H1 (cell line): ENCODE measurements at regions not wholly inside any gene's neighbourhood (a gene's known extent, or its start where the extent isn't known, plus 50 kb on each side); places are given as distances from the start of the nearest gene placed in this dataset.

ENCODE experiments used
- CTCF ChIA-PET: fragments of 300-600 bp; sonication (Branson Sonifier 250); formaldehyde crosslinking; loops from one replicate; lab custom pipeline; 2021; ENCODE audit not compliant: partially characterized antibody; lab: Charles Lee
- POLR2A ChIA-PET: fragments of 300-600 bp; sonication (Branson Sonifier 250); formaldehyde crosslinking; loops from one replicate; lab custom pipeline; 2021; ENCODE audit warnings: inconsistent platforms; ENCODE audit not compliant: partially characterized antibody; lab: Charles Lee
- DNase-seq, 2 experiments: peaks; one replicate each; pipeline versions ENCODE4 v3.0.0 to v3.0.0-alpha.2; 2010 to 2022; ENCODE audit warnings: low spot score in 2 of 2, low read depth in 1 of 2, mixed read lengths in 1 of 2
- FAIRE-seq: peaks from 2 replicates; lab custom pipeline; 2011; peaks lifted over from hg19 to GRCh38; lab: Jason Lieb, UNC
- H2AFZ ChIP-seq: 2 replicates; pipeline ENCODE4 v1.8.1; 2012; ENCODE audit warnings: low read length, inconsistent platforms
- H2AK5ac ChIP-seq: 2 replicates; pipeline ENCODE4 v1.6.1; 2013; ENCODE audit warnings: low read depth, low read length
- H2BK120ac ChIP-seq: replicated peaks from 2 replicates; pipeline ENCODE3; 2013; ENCODE audit warnings: low read depth, low read length, inconsistent platforms
- H2BK12ac ChIP-seq: 2 replicates; pipeline ENCODE4 v1.6.1; 2013; ENCODE audit warnings: low read depth, low read length
- H2BK15ac ChIP-seq: 2 replicates; pipeline ENCODE4 v1.6.1; 2013; ENCODE audit warnings: low read length
- H2BK20ac ChIP-seq: 2 replicates; pipeline ENCODE4 v1.6.1; 2013; ENCODE audit warnings: low read length
- H2BK5ac ChIP-seq: 2 replicates; pipeline ENCODE4 v1.6.1; 2013; ENCODE audit warnings: low read depth, low read length
- H3K14ac ChIP-seq: 2 replicates; pipeline ENCODE4 v1.6.1; 2013; ENCODE audit warnings: inconsistent platforms; ENCODE audit not compliant: insufficient read length
- H3K18ac ChIP-seq: 2 replicates; pipeline ENCODE4 v1.6.1; 2013; ENCODE audit warnings: low read length; ENCODE audit errors: extremely low read depth
- H3K23ac ChIP-seq: 2 replicates; pipeline ENCODE4 v1.6.1; 2013; ENCODE audit warnings: inconsistent platforms; ENCODE audit not compliant: insufficient read length
- H3K23me2 ChIP-seq: 2 replicates; pipeline ENCODE4 v1.6.1; 2013; ENCODE audit warnings: low read depth, low read length
- H3K27ac ChIP-seq: 2 replicates; pipeline ENCODE4 v1.6.1; 2011; ENCODE audit warnings: low read depth, low read length, inconsistent platforms
- H3K27me3 ChIP-seq, 4 experiments: replicated peaks in 1 of 4; 1 replicate in 1 of 4; 2 replicates in 3 of 4; pipeline versions ENCODE4 v1.6.1 to v1.8.1; 2011 to 2013; ENCODE audit warnings: low read length in 3 of 4, mild to moderate bottlenecking in 3 of 4, inconsistent platforms in 2 of 4, mixed read lengths in 2 of 4, moderate library complexity in 1 of 4; ENCODE audit not compliant: control insufficient read depth in 3 of 4, insufficient read depth in 3 of 4; ENCODE audit errors: extremely low read depth in 1 of 4
- H3K36me3 ChIP-seq, 4 experiments: 2 replicates each; pipeline versions ENCODE4 v1.6.1 to v1.8.1; 2011 to 2013; ENCODE audit warnings: mild to moderate bottlenecking in 4 of 4, low read length in 3 of 4, moderate library complexity in 2 of 4, control low read depth in 1 of 4, inconsistent platforms in 1 of 4; ENCODE audit not compliant: insufficient read depth in 4 of 4, control insufficient read depth in 2 of 4
- H3K4ac ChIP-seq: replicated peaks from 2 replicates; pipeline ENCODE3; 2013; ENCODE audit warnings: low read length, low read depth, mixed read lengths, inconsistent platforms; ENCODE audit not compliant: insufficient read length
- H3K4me1 ChIP-seq, 4 experiments: replicated peaks in 1 of 4; 1 replicate in 1 of 4; 2 replicates in 3 of 4; pipeline versions ENCODE4 v1.6.1 to v1.8.1; 2011 to 2013; ENCODE audit warnings: low read length in 3 of 4, inconsistent platforms in 2 of 4, mixed read lengths in 1 of 4; ENCODE audit not compliant: insufficient read depth in 4 of 4, control insufficient read depth in 3 of 4
- H3K4me2 ChIP-seq, 2 experiments: 2 replicates each; pipeline versions ENCODE4 v1.6.1 to v1.8.1; 2011 to 2013; ENCODE audit warnings: low read depth in 2 of 2, low read length in 2 of 2, control low read depth in 1 of 2, inconsistent platforms in 1 of 2, mild to moderate bottlenecking in 1 of 2; ENCODE audit not compliant: insufficient read depth in 1 of 2
- H3K4me3 ChIP-seq, 4 experiments: fragments of 200-600, 300-600 bp in 1 of 4; sonication (generic), shearing (Covaris generic), sonication (Bioruptor Twin) in 1 of 4; 2 replicates each; pipeline versions ENCODE4 v1.5.1 to v1.8.1; 2011 to 2016; ENCODE audit warnings: low read length in 4 of 4, low read depth in 3 of 4, control low read depth in 2 of 4, inconsistent platforms in 2 of 4, mild to moderate bottlenecking in 2 of 4, mixed read lengths in 1 of 4, moderate library complexity in 1 of 4; ENCODE audit not compliant: insufficient read depth in 2 of 4; ENCODE audit errors: extremely low read depth in 1 of 4
- H3K56ac ChIP-seq: replicated peaks from 2 replicates; pipeline ENCODE3; 2013; ENCODE audit warnings: low read depth, mild to moderate bottlenecking, mixed read lengths, low read length, inconsistent platforms; ENCODE audit not compliant: insufficient read length
- H3K79me1 ChIP-seq: 2 replicates; pipeline ENCODE4 v1.6.1; 2013; ENCODE audit warnings: low read depth, low read length, control low read depth
- H3K79me2 ChIP-seq, 2 experiments: 2 replicates each; pipeline versions ENCODE4 v1.6.1 to v1.8.1; 2012 to 2013; ENCODE audit warnings: low read length in 2 of 2, mild to moderate bottlenecking in 2 of 2, inconsistent platforms in 1 of 2; ENCODE audit not compliant: insufficient read depth in 2 of 2, control insufficient read depth in 1 of 2
- H3K9ac ChIP-seq, 4 experiments: replicated peaks in 1 of 4; 1 replicate in 1 of 4; 2 replicates in 3 of 4; pipeline versions ENCODE4 v1.6.1 to v1.8.1; 2011 to 2013; ENCODE audit warnings: low read depth in 3 of 4, low read length in 3 of 4, control low read depth in 2 of 4, mild to moderate bottlenecking in 2 of 4, moderate library complexity in 2 of 4, inconsistent platforms in 1 of 4; ENCODE audit errors: extremely low read depth in 1 of 4
- H3K9me3 ChIP-seq, 2 experiments: 2 replicates each; pipeline versions ENCODE4 v1.6.1 to v1.8.1; 2012 to 2013; ENCODE audit warnings: mild to moderate bottlenecking in 2 of 2, moderate library complexity in 2 of 2, control low read depth in 1 of 2, inconsistent platforms in 1 of 2, low read depth in 1 of 2, low read length in 1 of 2, mixed read lengths in 1 of 2; ENCODE audit not compliant: insufficient read depth in 2 of 2
- H4K20me1 ChIP-seq, 2 experiments: replicated peaks in 1 of 2; 2 replicates each; pipeline versions ENCODE3 to v1.8.1; 2011 to 2013; ENCODE audit warnings: inconsistent platforms in 2 of 2, low read length in 2 of 2, mild to moderate bottlenecking in 1 of 2; ENCODE audit not compliant: insufficient read depth in 2 of 2, control insufficient read depth in 1 of 2
- H4K5ac ChIP-seq: 2 replicates; pipeline ENCODE4 v1.6.1; 2013; ENCODE audit warnings: low read length, low read depth, mixed read lengths, inconsistent platforms; ENCODE audit not compliant: insufficient read length
- H4K8ac ChIP-seq: 2 replicates; pipeline ENCODE4 v1.8.0; 2013; ENCODE audit warnings: mild to moderate bottlenecking, moderate library complexity, low read length, inconsistent platforms; ENCODE audit not compliant: insufficient read depth; ENCODE audit errors: extremely low read depth
- H4K91ac ChIP-seq: replicated peaks from 2 replicates; pipeline ENCODE3; 2013; ENCODE audit warnings: low read length, mixed read lengths, inconsistent platforms; ENCODE audit not compliant: insufficient read length
- BACH1 ChIP-seq: IDR thresholded peaks from 2 replicates; pipeline ENCODE4 v1.6.1; 2012; ENCODE audit warnings: low read length, improper control_type of control experiment
- BCL11A ChIP-seq, 2 experiments: IDR thresholded peaks; one replicate each; pipeline ENCODE4 v1.6.1; 2011; ENCODE audit warnings: low read depth in 2 of 2, low read length in 2 of 2, mild to moderate bottlenecking in 2 of 2
- CEBPB ChIP-seq: IDR thresholded peaks from 2 replicates; pipeline ENCODE4 v1.6.1; 2012; ENCODE audit warnings: low read depth, low read length
- EP300 ChIP-seq, 2 experiments: IDR thresholded peaks; 1 replicate in 1 of 2; 2 replicates in 1 of 2; pipeline ENCODE4 v1.6.1; 2011 to 2012; ENCODE audit warnings: low read depth in 2 of 2, low read length in 2 of 2, mild to moderate bottlenecking in 2 of 2, borderline replicate concordance in 1 of 2, inconsistent platforms in 1 of 2, moderate library complexity in 1 of 2
- EZH2 ChIP-seq: fragments of 200-600 bp; sonication (generic); IDR thresholded peaks from 2 replicates; pipeline ENCODE4 v1.7.1; 2012; ENCODE audit warnings: low read depth, mild to moderate bottlenecking, moderate library complexity, low read length, inconsistent platforms; ENCODE audit not compliant: severe bottlenecking
- GABPA ChIP-seq: IDR thresholded peaks from 2 replicates; pipeline ENCODE4 v1.6.1; 2011; ENCODE audit warnings: mild to moderate bottlenecking, low read length, moderate library complexity, borderline replicate concordance; ENCODE audit not compliant: insufficient read depth
- HDAC2 ChIP-seq, 2 experiments: fragments of 300-600 bp in 1 of 2; sonication (generic) in 1 of 2; IDR thresholded peaks; 2 replicates each; pipeline ENCODE4 v1.6.1; 2011 to 2012; ENCODE audit warnings: low read depth in 2 of 2, low read length in 2 of 2, mild to moderate bottlenecking in 2 of 2, moderate library complexity in 2 of 2, borderline replicate concordance in 1 of 2, inconsistent platforms in 1 of 2
- NANOG ChIP-seq: IDR thresholded peaks from 2 replicates; pipeline ENCODE4 v1.6.1; 2011; ENCODE audit warnings: low read length, low read depth, mild to moderate bottlenecking, inconsistent platforms; ENCODE audit not compliant: insufficient read depth, poor library complexity, severe bottlenecking
- RBBP5 ChIP-seq: IDR thresholded peaks from 2 replicates; pipeline ENCODE4 v1.7.1; 2012; ENCODE audit warnings: low read depth, mild to moderate bottlenecking, inconsistent platforms, low read length, moderate library complexity, borderline replicate concordance
- SRF ChIP-seq: IDR thresholded peaks from 2 replicates; pipeline ENCODE4 v1.6.1; 2011; ENCODE audit warnings: mild to moderate bottlenecking, low read depth, low read length, moderate library complexity
- WGBS, 2 experiments: shearing (Covaris generic) in 1 of 2; methylation state at CpG; one replicate each; pipeline versions ENCODE4 v1.1.6 to v1.1.7; 2013 to 2015; ENCODE audit warnings: low lambda C conversion rate in 2 of 2, mixed read lengths in 2 of 2, inconsistent platforms in 1 of 2, low coverage in 1 of 2, missing lambda C conversion rate in 1 of 2; ENCODE audit not compliant: insufficient replicate concordance in 2 of 2, insufficient coverage in 1 of 2, insufficient read length in 1 of 2; ENCODE audit errors: extremely low coverage in 1 of 2, missing lambda C conversion rate in 1 of 2; 5-methylcytosine and 5-hydroxymethylcytosine counted together

GRCh38 chr2:78715293-78715692, 310.2 kb upstream of the REG3G start:
- no peak overlapping the region for H3K18ac ChIP-seq
- H2BK120ac ChIP-seq, result no peak overlapping the region
- no peaks in the 10 kb centered on the region for H3K79me2 ChIP-seq
- DNase-seq, result no peak
- no peak overlapping the region for H4K8ac ChIP-seq
- no peaks in the 10 kb centered on the region; the same call in 1 of the 2 replicates for H3K23me2 ChIP-seq
- ChIA-PET CTCF (no interaction called here), POLR2A (no interaction called here)
- H2AK5ac ChIP-seq, result no peak overlapping the region
- TF ChIP-seq GABPA (no peak), RBBP5 (no peak), NANOG (no peak), HDAC2 (IDR thresholded peaks at IDR 0.05; ENCODE audit: borderline replicate concordance in 1 of 2, low read depth in 2 of 2, low read length in 2 of 2) (no peak), EP300 (IDR thresholded peaks at IDR 0.05; ENCODE audit: borderline replicate concordance in 1 of 2, low read depth in 2 of 2, low read length in 2 of 2) (no peak), CEBPB (no peak), BCL11A (IDR thresholded peaks at IDR 0.05; ENCODE audit: low read depth in 2 of 2, low read length in 2 of 2) (no peak), SRF (no peak), EZH2 (no peak), BACH1 (no peak)
- no peak overlapping the region for H4K91ac ChIP-seq
- no peaks in the 10 kb centered on the region for H4K20me1 ChIP-seq
- H2BK15ac ChIP-seq, result no peak overlapping the region
- no peak overlapping the region for H3K9ac ChIP-seq
- no peaks in the 10 kb centered on the region for H3K27me3 ChIP-seq
- 91% methylated on average over 3 of the region's 3 CpGs; no CpG with 5 or more reads in 1 of the 2 experiments for WGBS, 2 experiments
- H3K56ac ChIP-seq, result no peak overlapping the region
- no peaks in the 10 kb centered on the region for H3K79me1 ChIP-seq
- H3K4me3 ChIP-seq, result no peak overlapping the region
- no peak overlapping the region for H3K14ac ChIP-seq
- H2AFZ ChIP-seq, result no peak overlapping the region
- no peaks in the 10 kb centered on the region for H3K36me3 ChIP-seq
- no peaks in the 10 kb centered on the region for H3K9me3 ChIP-seq
- H3K4ac ChIP-seq, result no peak overlapping the region
- H3K27ac ChIP-seq, result no peak overlapping the region
- H4K5ac ChIP-seq, result no peak overlapping the region
- no peak overlapping the region for H2BK12ac ChIP-seq
- no peak for FAIRE-seq
- no peak overlapping the region for H2BK20ac ChIP-seq
- no peak overlapping the region for H2BK5ac ChIP-seq
- H3K4me2 ChIP-seq, result no peak overlapping the region
- H3K4me1 ChIP-seq, result no peaks in the 10 kb centered on the region
- H3K23ac ChIP-seq, result no peak overlapping the region
